ENCODE measurements at regions not wholly inside any gene's neighbourhood (a gene's known extent, or its start where the extent isn't known, plus 50 kb on each side); places are given as distances from the start of the nearest gene placed in this dataset.

GRCh38 chr2:225998653-225999052 lies 599.1 kb downstream of the NYAP2 start (continued):
- TF ChIP-seq CTCF (conservative IDR thresholded peaks at IDR 0.05; ENCODE audit: low read depth in 2 of 2) (no peak), ZNF331 (CRISPR knock-in tag; IDR thresholded peaks at IDR 0.05; ENCODE audit: low read depth) (no peak), ZNF114 (CRISPR knock-in tag; IDR thresholded peaks at IDR 0.05) (no peak), STAT1 (IDR thresholded peaks at IDR 0.05; ENCODE audit: unreplicated experiment) (no peak), JUNB (IDR thresholded peaks at IDR 0.05; ENCODE audit: unreplicated experiment) (no peak), ETS1 (IDR thresholded peaks at IDR 0.05) (no peak), REST (IDR thresholded peaks at IDR 0.05; ENCODE audit: unreplicated experiment) (no peak), CREB1 (CRISPR knock-in tag; IDR thresholded peaks at IDR 0.05; ENCODE audit: low read depth) (no peak)

- DNase-seq (ENCODE audit: low spot score): no peak
- Histone ChIP-seq H3F3A (replicated peaks; ENCODE audit: low read depth) (no peaks in the 10 kb centered on the region), H2AFZ (no peak overlapping the region), H3K9me2 (ENCODE audit: insufficient read depth) (no peaks in the 10 kb centered on the region), H3K27ac (ENCODE audit: low read depth) (no peak overlapping the region), H3K36me3 (ENCODE audit: insufficient read depth) (no peaks in the 10 kb centered on the region), H4K20me1 (replicated peaks; ENCODE audit: insufficient read depth) (no peaks in the 10 kb centered on the region), H3K4me2 (no peak overlapping the region), H3K4me1 (ENCODE audit: insufficient read depth) (no peaks in the 10 kb centered on the region), H3K4me3 (no peak overlapping the region), H3K79me2 (replicated peaks; ENCODE audit: insufficient read depth) (no peaks in the 10 kb centered on the region), H3K27me3 (ENCODE audit: insufficient read depth) (no peaks in the 10 kb centered on the region)
- Mint-ChIP-seq H3K4me1 (no peaks in the 10 kb centered on the region), H3K27me3 (ENCODE audit: insufficient read depth, low read depth, poor library complexity) (no peaks in the 10 kb centered on the region), H3K9me3 (no peaks in the 10 kb centered on the region), H3K27ac (no peak overlapping the region), H3K4me3 (no peak overlapping the region), H3K36me3 (ENCODE audit: low read depth) (no peaks in the 10 kb centered on the region)
- no peak for TF ChIP-seq REST (IDR thresholded peaks at IDR 0.05; ENCODE audit: unreplicated experiment)
- ATAC-seq: no peak
Observed at GRCh38 chr2:225998116-225998515, 598.6 kb downstream of the NYAP2 start.
